ENCODE measurements at regions not wholly inside any gene's neighbourhood (a gene's known extent, or its start where the extent isn't known, plus 50 kb on each side); places are given as distances from the start of the nearest gene placed in this dataset.
"Not testable (repeated sequence)": the region's sequence is repeated elsewhere in the genome, so short reads cannot be mapped to it uniquely, and the experiment has no call there.

DNA sequence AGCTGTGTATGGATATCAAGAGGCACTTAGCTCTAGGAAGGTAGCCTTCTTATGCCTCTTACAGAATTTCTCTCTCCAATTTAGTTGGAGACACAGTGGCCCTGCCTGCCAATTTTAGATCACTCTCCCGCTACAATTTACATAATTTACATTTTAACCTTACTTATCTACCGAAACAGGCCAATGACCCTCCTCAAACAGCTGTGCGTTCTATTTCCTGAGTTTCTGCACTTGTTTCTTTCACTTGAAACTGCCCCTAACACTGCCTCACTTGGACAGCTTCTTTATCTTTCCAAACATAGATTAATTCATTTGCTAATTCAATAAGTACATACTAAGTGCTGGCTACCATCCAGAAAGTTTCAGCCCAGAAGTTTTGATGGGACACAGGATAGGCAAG, 52.9 kb upstream of the HDDC2 start:
- DNase-seq, result no peak

DNA sequence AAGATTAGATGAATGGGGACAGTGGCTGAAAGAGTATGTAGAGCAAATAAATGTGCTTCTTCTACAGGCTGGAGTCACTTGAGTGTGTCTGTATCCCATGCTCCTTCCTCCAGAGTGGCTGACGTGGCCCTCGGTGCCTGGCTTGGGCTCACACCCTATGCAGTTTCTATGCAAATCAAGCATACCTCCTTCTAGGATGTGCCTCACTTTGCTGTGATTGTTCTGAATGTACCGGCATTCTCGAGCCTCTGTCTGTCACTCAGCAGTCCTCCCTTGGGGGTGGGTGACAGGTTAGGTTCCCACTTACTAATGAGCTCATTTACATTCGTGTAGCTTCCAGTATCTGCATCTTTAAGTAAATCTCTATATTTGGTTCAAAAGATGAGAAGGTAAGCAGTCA, 55.1 kb upstream of the HDDC2 start:
- no peak for DNase-seq

DNA sequence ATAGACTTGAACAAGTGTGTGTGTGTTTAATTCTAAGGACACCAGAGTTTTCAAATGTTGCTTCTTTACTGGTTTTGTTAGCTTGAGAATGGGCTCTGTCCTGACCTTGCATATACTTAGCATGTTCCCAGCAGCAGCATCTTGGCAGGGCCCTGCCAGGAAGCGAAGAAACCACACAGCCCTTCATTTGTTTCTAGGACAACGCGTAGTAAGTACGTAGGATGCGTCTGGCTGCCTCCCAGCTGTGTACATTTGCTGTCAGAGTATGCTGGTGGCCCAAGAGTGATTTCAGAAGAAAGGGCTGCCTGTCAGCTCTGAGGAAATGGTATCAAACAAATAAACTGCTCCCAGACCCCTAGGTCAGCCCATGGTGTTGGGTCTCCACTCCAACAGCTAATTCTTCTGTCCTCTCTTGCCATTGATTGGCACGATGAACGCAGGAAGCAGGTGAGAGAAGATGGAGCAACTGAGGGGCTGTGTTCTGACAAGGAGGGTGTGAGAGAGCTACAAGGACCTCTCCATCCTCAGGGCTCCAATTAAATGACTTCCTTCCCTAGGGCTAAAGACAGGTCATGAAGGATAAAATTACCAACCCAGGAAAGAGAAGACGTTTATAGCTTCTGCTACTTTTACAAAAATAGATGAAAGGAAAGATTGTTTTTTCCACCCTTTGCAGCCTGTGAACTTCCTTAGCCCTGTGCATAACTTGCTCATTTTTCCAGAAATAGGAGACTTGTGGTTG, 55.9 kb upstream of the HDDC2 start:
- DNase-seq, result no peak

DNA sequence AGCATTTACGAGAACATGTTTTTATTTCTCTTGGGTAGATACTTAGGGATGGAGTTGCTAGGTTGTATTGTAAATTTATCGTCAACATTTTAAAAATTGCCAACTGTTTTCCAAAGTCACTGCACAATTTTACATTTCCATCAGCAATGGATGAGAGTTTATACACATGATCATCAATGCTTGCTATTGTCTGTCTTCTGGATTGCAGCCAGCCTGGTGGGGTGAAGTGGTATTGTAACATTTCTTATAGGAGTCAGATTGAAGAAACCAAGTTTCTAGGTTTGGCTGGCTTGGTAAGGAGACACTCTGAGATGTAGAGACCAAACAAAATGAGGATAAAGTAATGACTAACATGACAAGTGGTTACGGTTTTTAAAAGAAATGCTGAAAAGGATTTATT, 57.1 kb upstream of the HDDC2 start:
- DNase-seq, result no peak

DNA sequence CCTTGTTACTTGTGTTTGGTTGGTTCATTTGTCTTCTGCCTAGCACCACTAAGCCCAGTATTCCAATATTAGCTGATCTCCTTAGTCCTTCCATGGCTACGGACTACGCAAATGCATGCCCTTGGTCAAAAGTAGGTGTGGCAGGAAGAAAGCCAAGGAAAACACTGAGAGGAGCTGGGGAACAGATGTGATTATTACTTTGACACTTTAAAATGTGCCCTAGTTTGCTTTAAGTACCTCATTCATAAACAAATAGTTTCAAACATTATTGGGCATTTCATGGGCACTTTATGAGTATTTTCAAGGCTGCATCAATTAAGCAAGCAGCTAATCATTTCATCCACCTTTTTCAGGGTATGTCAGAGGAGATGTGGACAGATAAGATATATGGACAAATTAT, 60.1 kb upstream of the HDDC2 start:
- no peak for DNase-seq

DNA sequence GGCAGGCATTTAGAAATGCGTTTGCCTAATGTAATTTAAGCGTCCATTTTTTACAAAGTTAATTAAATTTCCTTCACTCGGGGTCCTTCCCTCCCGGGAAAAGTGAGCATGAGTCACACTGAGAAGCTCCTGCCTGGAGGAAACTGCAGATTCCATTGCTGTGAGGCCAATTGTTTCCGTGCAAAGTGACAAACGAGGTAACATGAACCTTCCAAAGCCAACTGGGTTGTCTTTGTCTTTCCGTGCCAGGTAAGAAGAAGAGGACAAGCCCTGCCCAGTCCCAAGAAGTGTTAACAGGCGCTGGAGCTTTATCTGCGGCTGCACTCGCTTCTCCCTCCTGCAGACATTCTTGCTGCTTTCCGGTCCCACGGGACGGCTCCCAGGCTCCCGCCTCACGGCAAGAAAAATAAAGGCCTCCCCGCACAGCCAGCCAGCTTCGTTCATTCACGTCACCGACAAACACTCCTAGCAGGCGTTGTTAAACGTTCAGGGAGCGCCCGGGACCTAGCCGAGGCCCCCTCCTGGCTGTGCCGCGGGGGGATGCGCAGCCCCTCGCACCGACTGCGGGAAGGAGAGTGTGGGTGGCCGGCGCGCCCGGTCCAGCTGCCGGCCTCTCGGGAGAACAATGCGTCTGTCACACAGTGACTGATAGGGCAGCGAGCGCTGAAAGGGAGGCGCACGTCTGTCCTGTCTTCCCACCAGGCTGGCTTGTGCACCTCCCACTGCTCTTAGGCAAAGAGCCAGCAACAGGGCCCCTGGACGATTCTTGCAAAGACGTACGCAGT, 61.5 kb upstream of the HDDC2 start:
- peak; percentile 43 for DNase-seq

DNA sequence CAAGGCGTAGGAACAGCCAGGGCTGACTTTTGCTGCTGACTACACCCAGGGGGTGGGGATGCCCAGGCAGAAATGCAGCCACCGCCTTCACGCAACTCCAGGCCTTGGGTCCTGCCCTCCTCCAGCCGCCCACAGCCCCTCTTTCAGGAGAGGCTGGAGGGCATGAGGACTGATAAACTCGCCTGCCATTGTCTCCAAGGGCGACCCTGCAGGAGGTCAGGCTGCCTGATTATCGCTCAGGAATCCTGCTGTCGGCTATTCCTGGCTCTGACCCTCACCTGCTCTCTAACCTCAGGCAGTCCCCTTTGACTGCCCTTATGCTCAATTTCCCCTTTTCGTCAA, 62.0 kb upstream of the HDDC2 start:
- DNase-seq, result no peak

DNA sequence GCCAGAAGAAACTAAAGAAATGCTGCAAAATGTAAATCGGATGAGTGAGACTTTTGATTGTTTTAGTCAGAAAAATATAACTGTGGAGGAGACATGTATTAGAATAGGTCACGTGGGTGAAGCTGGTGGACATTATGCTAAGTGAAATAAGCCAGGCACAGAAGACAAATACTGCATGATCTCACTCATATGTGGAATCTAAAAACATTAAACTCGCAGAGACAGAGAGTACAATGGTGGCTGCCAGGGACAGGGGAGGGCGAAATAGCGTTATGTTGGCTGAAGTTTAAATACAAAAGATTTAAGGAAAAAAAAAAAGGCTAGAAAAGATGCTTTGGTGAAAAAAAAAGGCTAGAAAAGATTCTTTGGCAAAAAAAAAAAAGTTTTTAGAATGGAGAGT, 63.5 kb upstream of the HDDC2 start:
- no peak for DNase-seq

DNA sequence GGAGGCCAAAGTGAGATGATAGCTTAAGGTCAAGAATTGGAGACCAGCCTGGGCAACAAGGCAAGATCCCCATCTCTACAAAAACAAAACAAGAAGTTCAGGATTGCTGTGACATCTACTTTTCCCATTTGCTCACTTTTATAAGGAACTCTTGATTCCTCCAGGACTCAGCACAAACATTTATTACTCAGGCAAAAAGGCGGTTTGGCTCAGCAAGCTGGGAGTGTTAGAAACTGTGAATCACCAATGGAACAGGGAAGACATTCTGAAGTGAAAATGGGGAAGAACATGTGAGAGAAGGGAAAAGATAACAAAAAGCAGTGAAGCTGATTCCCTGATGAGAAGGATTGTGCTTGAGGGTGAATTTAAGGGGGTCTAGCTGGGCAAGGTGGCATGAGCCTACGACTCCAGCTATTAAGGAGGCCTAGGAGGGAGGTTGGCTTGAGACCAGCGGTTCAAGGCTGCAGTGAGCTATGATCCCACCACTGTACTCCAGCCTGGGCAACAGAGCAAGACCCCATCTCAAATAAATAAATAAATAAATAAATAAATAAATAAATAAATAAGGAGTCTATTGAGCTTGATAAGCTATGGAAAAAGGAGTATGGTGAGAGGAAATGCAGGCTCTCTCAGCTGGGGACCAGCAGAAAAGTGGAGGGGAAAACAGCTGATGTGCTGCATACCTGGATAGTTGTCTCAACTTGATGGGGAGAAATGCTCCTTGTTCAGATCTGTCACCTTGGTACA, 65.4 kb upstream of the HDDC2 start:
- DNase-seq, result no peak

DNA sequence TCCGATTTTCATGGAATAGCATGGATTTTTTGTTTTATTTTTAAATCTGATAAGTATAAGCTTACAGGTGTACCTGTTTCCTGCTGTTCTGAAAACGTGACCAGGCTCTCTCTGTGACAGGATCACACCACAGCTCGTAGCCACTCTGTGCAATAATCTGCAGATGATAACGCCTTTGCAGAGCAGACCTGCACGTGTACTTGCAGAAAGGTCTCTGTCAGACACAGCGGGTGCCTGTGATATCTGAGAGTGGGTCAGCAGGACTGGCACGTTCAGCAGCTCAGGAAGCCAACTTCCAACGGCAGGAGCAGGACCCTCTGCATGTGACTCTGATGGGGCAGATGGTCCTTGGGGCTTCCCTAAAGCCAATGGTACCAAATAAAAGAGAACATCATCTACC, 68.6 kb upstream of the HDDC2 start:
- DNase-seq, result no peak

DNA sequence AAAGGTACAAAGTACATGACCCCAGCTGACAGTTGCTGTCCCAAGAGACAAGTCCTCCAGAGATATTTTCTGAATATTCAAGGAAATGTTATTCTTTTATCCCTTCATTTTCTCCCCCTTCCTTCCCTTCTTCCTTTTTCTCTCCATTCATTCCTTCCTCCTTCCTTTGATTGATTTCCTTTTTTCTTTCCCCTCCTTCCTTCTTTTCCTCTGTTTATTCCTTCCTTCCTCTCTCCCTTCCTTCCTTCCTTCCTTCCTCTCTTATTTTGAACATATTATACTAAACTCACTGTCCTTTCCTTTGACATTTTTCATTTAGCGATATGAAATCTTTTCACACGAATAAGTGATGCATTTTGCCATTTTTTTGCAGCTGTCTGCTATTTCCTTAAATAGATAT, 73.2 kb upstream of the HDDC2 start:
- no peak for DNase-seq

DNA sequence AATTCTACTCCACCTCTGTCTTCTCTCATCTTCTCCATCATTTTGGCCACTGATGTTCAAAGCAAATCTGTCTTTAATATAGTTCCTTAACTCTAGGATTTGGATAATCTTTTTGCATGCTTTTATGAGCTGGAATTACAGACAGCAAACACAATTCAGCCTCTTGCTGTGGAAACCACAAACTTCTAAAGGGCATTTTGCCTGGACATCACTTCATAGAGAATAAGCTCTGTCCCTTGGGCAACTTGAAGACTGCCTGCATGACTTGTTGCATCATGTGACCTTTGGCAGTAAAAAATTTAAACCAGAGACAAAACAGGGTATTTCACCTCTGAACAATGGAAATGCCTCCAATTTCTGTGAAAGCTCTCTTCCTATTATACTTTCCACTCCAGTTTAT, 74.1 kb upstream of the HDDC2 start:
- no peak for DNase-seq

DNA sequence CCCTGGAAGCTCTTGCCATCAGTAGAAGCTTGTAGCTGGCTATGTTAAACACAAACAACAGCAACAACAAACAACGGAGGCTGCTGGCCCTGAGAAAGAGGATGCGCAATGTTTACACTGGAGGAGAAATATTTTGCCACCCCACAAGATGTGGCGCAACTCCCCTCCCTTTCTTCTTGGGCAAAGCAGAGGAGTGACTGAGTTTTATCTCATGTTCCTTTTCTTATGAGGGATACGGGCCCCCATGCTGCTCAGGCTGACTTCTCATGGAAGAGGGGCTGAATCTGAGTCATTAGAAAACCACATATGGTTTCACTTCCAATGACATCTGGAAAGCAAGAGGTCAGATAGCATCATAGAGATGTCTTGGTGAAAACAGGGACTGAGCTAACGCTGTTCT, 75.9 kb upstream of the HDDC2 start:
- DNase-seq, result peak; percentile 22

DNA sequence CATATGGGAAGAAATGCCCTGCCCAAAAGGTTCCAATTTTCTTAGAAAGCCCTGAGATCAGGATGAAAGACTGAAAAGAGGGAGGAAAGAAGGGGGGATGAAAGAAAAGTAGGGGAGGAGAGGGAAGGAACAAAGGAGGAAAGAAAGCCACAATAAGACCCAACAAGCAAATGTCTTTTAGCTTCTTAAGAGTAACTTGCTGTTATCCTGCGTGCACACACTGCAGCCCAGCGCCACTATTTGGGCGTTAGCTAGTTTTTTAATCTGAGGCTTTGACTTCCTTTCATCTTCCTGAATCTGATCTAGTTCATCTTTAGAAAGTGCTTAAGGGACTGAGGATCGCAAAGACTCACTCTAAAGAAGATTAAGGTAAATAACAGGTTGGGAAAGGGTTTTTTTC, 77.4 kb upstream of the HDDC2 start:
- DNase-seq, result no peak

DNA sequence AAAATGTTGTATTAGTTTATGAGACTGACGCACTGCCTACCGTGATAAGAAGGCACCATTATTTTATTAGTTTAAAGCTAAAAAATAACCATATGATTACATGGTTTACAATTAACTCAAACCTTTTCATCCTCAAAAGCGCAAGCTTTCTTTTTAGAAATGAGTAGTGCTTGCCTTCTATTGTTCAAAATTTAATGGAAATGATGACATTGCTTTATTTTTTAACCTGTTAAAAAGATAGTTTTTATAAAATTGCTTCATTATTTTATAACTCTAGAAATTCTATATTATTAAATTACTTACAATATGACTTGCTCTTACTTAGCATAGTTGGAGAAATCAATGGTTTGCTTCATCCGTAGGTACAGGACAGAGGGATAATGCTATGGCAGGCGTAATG, 78.7 kb upstream of the HDDC2 start:
- no peak for DNase-seq

DNA sequence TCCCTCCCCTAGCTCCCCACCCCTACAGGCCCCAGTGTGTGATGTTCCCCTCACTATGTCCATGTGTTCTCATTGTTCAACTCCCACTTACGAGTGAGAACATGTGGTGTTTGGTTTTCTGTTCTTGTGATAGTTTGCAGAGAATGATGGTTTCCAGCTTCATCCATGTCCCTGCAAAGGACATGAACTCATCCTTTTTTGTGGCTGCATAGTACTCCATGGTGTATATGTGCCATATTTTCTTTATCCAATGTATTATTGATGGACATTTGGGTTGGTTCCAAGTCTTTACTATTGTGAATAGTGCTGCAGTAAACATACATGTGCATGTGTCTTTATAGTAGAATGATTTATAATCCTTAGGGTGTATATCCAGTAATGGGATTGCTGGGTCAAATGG, 84.6 kb upstream of the HDDC2 start:
- DNase-seq, result not testable (repeated sequence)

DNA sequence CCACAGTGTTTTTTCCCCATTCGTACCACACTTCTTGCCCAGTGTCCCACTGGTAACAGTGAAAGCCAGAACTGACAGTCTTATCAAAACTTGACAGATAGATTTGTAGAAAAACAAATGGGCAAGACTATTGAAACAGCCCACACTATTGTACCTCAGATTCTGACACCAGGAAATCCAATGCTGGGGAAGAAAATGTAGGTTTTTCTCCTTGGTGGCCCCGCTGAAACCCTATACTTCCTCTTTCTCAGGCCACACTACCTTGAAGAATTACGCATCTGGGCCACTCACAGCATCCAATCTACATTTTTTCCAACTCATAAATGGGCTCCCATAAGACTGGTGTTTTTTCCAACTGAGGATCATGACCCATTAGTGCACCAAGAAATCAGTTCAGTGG, 90.9 kb upstream of the HDDC2 start:
- no peak for DNase-seq

DNA sequence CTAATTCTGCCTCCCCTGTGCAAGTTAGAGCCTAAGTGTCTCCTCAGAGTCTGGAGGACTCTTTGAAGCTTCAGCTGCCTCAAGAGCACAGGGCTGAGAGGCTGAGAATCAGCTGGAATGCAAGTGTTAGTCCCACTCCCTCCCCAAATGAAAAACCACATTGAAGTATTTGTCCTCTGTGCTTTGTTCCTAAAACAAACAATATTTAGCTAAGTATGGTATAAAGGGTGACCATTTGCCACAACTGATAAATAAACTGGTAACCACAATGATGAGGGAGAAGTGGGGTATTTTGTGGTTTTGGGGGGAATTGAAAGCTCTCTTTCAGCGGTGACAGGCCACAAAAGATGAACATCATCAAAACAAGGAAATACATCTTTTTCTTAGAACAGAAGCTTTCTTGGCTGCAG, 91.7 kb upstream of the HDDC2 start:
- no peak for DNase-seq

DNA sequence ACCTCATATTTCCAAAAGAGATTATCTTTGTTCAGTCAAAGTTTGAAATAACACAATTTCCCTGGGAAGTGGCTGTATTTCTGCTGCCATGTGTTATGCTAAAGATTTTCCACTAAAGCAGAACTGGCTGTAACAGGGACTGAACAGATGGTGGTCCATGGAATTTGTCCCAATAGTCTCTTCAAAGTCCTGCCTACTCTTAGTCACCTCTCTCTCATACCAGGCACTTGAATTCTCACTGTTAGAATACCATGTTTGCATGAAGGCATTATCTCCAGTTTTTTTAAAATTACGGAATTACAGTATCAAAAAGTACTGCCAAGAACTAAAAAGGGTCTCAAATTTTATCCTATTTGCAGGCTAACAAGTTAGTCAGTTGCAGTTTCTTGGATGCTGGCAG, 105.0 kb upstream of the HDDC2 start:
- no peak for DNase-seq

DNA sequence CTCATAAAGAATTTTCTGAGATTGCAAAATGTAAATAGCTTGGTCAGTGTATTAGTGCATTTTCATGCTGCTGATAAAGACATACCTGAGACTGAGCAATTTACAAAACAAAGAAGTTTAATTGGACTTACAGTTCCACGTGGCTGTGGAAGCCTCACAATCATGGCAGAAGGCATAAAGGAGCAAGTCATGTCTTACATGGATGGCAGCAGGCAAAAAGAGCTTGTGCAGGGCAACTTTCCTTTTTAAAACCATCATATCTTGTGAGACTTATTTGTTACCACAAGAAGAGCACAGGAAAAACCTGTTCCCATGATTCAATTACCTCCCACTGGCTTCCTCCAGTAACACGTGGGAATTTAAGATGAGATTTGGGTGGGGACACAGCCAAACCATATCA, 112.7 kb upstream of the HDDC2 start:
- no peak for DNase-seq

DNA sequence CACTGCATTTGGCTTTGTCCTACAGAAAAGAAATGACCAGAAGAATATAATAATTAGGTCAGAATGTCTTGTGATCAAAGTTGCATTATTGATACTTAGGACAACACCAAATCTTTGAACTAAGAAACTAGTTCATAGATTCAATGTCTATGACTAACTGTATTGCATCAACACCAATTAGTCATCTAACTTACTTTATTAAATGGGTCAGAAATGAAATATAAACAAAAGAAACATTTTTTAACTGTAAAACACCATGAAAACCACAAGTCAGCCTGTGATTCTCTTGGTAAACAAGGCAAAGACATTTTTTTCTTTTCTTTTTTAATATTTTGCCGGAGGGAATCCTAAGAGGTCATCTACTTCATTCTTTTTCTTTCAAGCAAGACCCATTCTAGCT, 114.1 kb upstream of the HDDC2 start:
- DNase-seq, result peak; percentile 3

DNA sequence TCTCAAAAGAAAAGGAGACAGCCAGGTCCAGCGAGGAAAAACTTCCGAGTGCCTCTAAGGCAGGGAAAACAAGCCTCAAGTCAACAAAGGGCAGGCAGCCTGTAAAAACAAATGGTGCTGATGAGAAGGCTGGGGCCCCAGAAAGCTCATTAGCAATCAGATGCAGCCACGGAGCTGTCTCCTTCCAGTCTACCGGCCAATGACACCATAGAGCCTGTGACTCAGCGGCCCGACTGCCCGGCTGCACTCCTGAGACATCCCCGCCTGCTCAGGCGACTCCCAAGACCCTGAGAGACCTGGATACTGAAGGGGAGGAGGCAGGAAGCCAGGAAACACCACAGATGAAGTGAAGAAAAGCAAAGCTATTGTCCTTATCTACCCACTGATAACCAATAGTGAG, 120.1 kb upstream of the HDDC2 start:
- DNase-seq, result peak; percentile 2

DNA sequence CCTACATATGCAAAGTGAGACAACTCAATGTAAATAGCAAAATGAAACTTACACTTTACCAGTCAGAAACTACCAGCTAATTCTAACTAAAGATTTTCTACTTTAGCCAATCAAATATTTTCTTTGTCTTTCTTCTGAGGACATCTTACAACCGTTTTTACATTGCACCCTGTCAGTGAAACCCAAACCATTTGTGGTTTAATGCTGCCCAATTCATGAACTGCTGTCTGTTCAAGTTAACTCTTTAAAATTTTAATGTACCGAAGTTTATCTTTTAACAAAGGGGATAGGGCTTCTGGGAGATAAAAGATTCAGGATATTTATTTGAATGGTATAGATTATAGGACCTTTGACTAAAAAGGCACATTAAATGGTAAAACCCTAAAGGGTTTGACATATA, 121.3 kb upstream of the HDDC2 start:
- no peak for DNase-seq

DNA sequence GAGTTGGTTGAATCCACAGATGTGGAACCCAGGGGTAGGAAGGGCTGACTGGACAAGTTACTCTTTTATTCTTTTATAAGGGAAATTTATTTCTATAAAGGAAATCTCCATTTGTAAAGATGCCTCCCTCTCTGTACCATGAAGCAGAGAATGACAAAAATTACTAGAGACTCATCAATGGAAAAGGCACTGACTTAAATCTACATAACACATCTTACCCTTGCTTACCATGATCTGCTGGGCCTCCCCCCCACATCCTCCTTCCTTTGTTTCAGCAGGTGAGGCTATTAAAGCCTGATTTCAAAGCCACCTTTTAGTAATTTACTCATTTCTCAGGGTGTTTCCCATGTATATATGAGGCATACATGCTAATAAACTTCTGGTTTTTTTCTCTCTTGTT, 130.2 kb upstream of the HDDC2 start:
- no peak for DNase-seq

All from EL (cell line).